HG03196 (cell line): ENCODE measurements at regions not wholly inside any gene's neighbourhood (a gene's known extent, or its start where the extent isn't known, plus 50 kb on each side); places are given as distances from the start of the nearest gene placed in this dataset.
"Not testable (repeated sequence)": the region's sequence is repeated elsewhere in the genome, so short reads cannot be mapped to it uniquely, and the experiment has no call there.

ENCODE experiments used
- ATAC-seq: cut with Tn5 transposase; IDR thresholded peaks from one replicate; pipeline ENCODE4 v1.9.1; 2021; ENCODE audit not compliant: unreplicated experiment

- ATAC-seq: no peak
These were observed 796.6 kb downstream of the DSC3 start for GRCh38 chr18:30245766-30246455.

GRCh38 chr18:30234755-30235154, 807.8 kb downstream of the DSC3 start:
- ATAC-seq: no peak

GRCh38 chr18:30211112-30211511, 831.4 kb downstream of the DSC3 start:
- no peak for ATAC-seq

DNA sequence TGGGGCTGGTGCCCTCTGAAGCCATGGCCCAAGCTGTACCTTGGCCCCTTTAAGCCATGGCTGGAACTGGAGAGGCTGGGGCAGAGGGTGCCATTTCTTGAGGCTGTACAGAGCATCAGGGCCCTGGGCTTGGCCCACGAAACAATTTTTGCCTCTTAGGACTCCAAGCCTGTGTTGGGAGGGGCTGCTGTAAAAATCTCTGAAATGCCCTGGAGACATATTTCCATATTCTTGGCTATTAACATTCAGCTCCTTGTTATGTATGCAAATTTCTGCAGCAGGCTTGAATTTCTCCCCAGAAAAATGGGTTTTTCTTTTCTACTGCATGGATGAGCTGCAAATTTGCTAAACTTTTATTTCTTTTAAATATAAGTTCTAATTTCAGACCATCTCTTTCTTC, 834.0 kb downstream of the DSC3 start:
- no peak for ATAC-seq

DNA sequence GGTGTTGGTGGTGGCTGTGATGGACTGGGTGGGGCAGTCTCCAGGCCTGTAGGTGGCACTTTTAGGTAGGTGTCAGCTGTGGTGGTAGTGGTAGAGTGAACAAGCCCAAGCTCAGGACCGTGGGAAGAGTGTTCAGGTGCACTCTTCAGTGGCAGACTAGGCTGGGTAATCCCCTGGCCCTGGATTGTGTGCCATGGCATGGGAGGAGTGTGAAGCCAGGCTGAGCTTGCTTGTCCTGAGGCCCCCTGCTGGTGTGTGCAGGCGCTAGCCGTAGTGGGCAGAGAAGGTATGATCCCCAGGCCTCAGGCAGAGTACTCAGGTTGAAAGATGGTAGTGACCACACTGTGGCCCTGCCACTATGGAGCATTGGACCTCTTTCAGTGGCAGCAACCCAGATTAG, 850.3 kb downstream of the DSC3 start:
- no peak for ATAC-seq

DNA sequence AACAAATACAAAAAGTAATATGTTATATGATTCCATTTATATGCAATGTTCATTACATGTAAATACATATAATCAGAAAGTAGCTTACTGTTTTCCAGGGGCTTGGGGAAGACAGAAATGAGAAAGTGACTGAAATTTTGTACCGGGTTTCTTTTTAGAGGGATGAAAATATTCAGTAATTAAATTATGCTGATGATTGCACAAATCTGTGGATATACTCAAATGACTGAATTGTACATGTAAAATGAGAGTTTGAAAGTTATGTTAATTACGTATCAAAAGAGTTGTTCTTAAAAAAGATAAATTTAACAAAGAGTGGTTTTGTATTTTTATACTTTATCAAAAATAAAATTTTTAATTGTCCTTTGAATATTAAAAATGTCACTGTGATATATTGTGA, 856.3 kb downstream of the DSC3 start:
- no peak for ATAC-seq

DNA sequence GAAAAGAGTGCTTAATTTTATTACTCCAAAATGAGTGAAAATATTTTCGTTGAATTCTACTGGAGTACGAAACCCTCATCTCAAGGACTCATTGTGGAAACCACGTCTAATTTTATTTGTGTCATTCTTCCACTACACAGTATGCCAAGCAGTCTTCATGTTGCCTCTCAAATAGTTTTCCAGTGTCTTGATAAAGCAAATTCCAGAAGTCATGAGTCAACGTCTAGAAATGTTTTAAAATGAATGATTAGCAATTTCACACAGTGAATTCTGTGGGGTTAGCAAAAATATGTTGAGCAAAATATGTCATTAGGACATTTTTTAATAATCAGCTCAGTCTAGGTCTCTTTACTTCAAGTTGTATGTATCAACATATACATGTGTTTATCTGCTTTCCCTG, 865.5 kb downstream of the DSC3 start:
- no peak for ATAC-seq

GRCh38 chr18:30175621-30176225, 866.8 kb downstream of the DSC3 start:
- no peak for ATAC-seq

- ATAC-seq: no peak
These were observed 867.4 kb downstream of the DSC3 start for GRCh38 chr18:30175061-30175574.

DNA sequence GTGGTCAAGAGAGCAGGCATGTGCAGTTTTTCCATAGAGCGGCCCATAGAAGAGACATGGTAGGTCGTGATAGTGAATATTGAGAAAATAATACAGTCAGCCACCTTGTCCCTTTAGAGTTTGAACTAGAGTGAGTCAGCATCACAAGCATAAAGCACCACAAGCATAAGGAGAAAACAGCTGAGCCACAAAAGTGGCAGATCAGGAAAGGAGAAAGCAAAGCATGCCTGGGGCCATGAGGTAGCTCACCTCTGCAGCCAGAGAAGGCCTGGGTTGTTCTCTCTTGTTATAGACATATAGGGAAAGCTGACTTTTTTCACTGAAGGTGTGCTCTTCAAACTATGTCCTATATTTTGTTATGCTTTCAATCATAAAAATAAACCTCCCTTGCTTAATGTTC, 879.0 kb downstream of the DSC3 start:
- ATAC-seq: no peak

GRCh38 chr18:30160124-30160523, 882.4 kb downstream of the DSC3 start:
- ATAC-seq: no peak

- no peak for ATAC-seq
These were observed 891.8 kb downstream of the DSC3 start for GRCh38 chr18:30150586-30151250.

GRCh38 chr18:30149585-30149984, 893.0 kb downstream of the DSC3 start:
- ATAC-seq: no peak

- no peak for ATAC-seq
These were observed 899.7 kb downstream of the DSC3 start for GRCh38 chr18:30142870-30143269.

DNA sequence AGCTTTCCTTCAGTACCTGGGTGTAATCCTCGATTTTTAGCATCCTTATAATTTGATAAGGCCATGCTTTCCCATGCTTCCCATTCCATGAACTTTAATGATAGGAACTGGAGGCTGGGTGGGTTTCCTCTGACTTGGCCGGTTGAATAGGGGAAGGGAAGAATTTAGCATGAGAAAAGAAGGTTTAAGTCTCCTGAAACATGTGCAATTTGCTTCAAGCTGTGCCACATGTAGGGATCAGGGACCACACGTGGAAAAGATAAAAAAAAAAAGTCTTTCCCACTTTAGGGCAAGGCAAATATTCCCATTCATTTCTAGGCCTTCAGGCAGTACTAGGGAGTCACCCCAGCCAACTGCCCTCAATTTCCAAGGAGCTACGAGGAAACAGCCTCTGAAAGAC, 900.3 kb downstream of the DSC3 start:
- no peak for ATAC-seq

DNA sequence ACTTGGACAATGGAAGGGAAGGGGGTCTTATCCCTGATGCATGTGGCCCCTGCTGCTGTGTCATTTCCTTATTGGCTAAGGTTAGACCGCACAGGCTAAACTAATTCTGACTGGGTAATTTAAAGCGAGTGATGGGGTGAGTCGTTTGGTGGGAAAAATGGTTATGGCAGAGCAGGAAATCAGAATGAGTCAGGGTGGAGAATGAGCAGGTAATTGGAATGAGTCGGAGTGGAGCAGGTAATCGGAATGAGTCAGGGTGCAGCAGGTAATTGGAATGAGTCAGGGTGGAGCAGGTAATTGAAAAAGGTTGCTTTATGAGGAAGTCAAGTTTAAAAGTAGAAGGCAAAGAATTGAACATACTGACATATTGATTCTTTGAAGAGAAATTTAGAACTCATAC, 901.0 kb downstream of the DSC3 start:
- not testable (repeated sequence) for ATAC-seq

- no peak for ATAC-seq
These were observed 902.8 kb downstream of the DSC3 start for GRCh38 chr18:30139631-30140287.

GRCh38 chr18:30135938-30136337, 906.6 kb downstream of the DSC3 start:
- no peak for ATAC-seq

- no peak for ATAC-seq
These were observed 908.5 kb downstream of the DSC3 start for GRCh38 chr18:30134020-30134419.

DNA sequence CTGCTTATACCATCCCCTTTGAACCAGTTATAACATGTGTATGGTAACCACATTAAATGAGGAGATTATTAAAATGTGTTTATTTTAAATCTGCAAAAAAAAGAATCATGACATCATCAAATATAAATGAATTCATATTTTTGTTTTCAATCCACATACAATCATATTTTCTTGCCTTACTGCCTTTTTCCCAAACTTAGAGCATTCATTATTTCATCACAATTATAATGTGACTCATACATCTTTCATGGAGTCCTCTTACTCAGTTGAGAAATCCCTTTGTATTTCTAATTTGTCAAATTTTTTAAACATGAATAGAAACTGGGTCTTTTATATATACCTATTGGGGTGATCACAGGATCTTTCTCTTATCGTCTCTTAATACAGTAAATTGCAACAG, 909.6 kb downstream of the DSC3 start:
- no peak for ATAC-seq

DNA sequence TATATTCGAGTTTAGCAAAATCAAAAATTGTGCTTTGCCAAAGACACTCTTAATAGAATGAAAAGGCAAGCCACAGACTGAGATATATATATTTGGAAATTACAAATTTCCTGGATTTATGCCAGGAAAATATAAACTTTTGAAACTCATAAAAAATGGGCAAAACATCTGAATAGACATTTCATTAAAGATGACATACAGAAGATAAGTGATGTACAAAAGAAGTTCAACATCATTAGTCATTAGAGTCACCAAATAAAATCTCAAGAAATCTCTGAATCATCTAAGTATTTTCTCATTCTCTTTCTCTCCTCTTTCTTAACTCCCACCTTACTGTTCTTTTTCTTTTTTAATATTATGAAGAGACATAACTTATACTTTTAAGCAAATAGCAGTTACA, 921.1 kb downstream of the DSC3 start:
- ATAC-seq: no peak

GRCh38 chr18:30113454-30113853, 929.1 kb downstream of the DSC3 start:
- no peak for ATAC-seq
